ENCODE measurements at regions not wholly inside any gene's neighbourhood (a gene's known extent, or its start where the extent isn't known, plus 50 kb on each side); places are given as distances from the start of the nearest gene placed in this dataset.

- no peak for DNase-seq
These were observed 390.4 kb downstream of the SOX9 start for GRCh38 chr17:72511242-72511641.

- DNase-seq: no peak
These were observed 391.1 kb downstream of the SOX9 start for GRCh38 chr17:72511874-72512273.

- DNase-seq: no peak
These were observed 392.1 kb downstream of the SOX9 start for GRCh38 chr17:72512649-72513556.

- DNase-seq: no peak
These were observed 393.6 kb downstream of the SOX9 start for GRCh38 chr17:72514321-72514861.

GRCh38 chr17:72514891-72515290, 394.1 kb downstream of the SOX9 start:
- DNase-seq: no peak

- no peak for DNase-seq
These were observed 394.7 kb downstream of the SOX9 start for GRCh38 chr17:72515291-72516065.

GRCh38 chr17:72516772-72517399, 396.1 kb downstream of the SOX9 start:
- DNase-seq: no peak

- DNase-seq: no peak
These were observed 396.8 kb downstream of the SOX9 start for GRCh38 chr17:72517413-72518158.

GRCh38 chr17:72518159-72518732, 397.4 kb downstream of the SOX9 start:
- no peak for DNase-seq

- DNase-seq: no peak
These were observed 398.2 kb downstream of the SOX9 start for GRCh38 chr17:72518753-72519597.

- DNase-seq: no peak
These were observed 398.7 kb downstream of the SOX9 start for GRCh38 chr17:72519598-72519936.

- no peak for DNase-seq
These were observed 400.0 kb downstream of the SOX9 start for GRCh38 chr17:72520665-72521303.

- no peak for DNase-seq
These were observed 402.7 kb downstream of the SOX9 start for GRCh38 chr17:72523491-72523890.

GRCh38 chr17:72525225-72526015, 404.6 kb downstream of the SOX9 start:
- DNase-seq: no peak

- DNase-seq: no peak
These were observed 405.9 kb downstream of the SOX9 start for GRCh38 chr17:72526769-72527168.

- no peak for DNase-seq
These were observed 407.0 kb downstream of the SOX9 start for GRCh38 chr17:72527789-72528188.

GRCh38 chr17:72528683-72529082, 407.9 kb downstream of the SOX9 start:
- no peak for DNase-seq

- DNase-seq: no peak
These were observed 408.6 kb downstream of the SOX9 start for GRCh38 chr17:72529386-72529785.

GRCh38 chr17:72530454-72530853, 409.6 kb downstream of the SOX9 start:
- DNase-seq: no peak

- DNase-seq: no peak
These were observed 410.9 kb downstream of the SOX9 start for GRCh38 chr17:72531729-72532128.
